CD4-positive, alpha-beta memory T cell (primary cell): ENCODE measurements at regions not wholly inside any gene's neighbourhood (a gene's known extent, or its start where the extent isn't known, plus 50 kb on each side); places are given as distances from the start of the nearest gene placed in this dataset.

Experiments used
- CTCF ChIA-PET: fragments of 350-600 bp; sonication (Branson Sonifier 250); formaldehyde crosslinking; loops from one replicate; lab custom pipeline; 2021; ENCODE audit warnings: inconsistent platforms; ENCODE audit not compliant: partially characterized antibody; lab: Charles Lee
- POLR2A ChIA-PET: fragments of 350-600 bp; sonication (Branson Sonifier 250); formaldehyde crosslinking; loops from one replicate; lab custom pipeline; 2021; ENCODE audit not compliant: partially characterized antibody; lab: Charles Lee
- DNase-seq, 5 donors: peaks; one replicate each; pipeline versions ENCODE4 v3.0.0 to v3.0.0-alpha.2; 2020 to 2022; ENCODE audit warnings: mixed read lengths in 1 of 5
- H3K27ac ChIP-seq: one replicate; pipeline ENCODE4 v1.7.0; 2013; ENCODE audit warnings: low read depth, low read length
- H3K27me3 ChIP-seq: 2 replicates; pipeline ENCODE4 v1.7.0; 2013; ENCODE audit warnings: mild to moderate bottlenecking, low read length, moderate library complexity; ENCODE audit not compliant: insufficient read depth
- H3K36me3 ChIP-seq: 2 replicates; pipeline ENCODE4 v1.7.0; 2013; ENCODE audit warnings: mild to moderate bottlenecking, low read length, moderate library complexity; ENCODE audit not compliant: insufficient read depth
- H3K4me1 ChIP-seq: 2 replicates; pipeline ENCODE4 v1.7.0; 2013; ENCODE audit warnings: mild to moderate bottlenecking, low read length, moderate library complexity; ENCODE audit not compliant: insufficient read depth
- H3K4me3 ChIP-seq, 2 donors: one replicate each; pipeline ENCODE4 v1.7.0; 2013; ENCODE audit warnings: low read length in 2 of 2, mild to moderate bottlenecking in 1 of 2
- H3K9me3 ChIP-seq, 2 donors: one replicate each; pipeline ENCODE4 v1.7.0; 2013; ENCODE audit warnings: low read length in 2 of 2, control low read depth in 1 of 2; ENCODE audit not compliant: control insufficient read depth in 1 of 2
- H3K27ac Mint-ChIP-seq, 7 donors: one replicate each; pipeline ENCODE4 v1.8.0; 2020 to 2021; ENCODE audit warnings: mixed read lengths in 7 of 7, mild to moderate bottlenecking in 6 of 7, inconsistent platforms in 3 of 7, moderate library complexity in 3 of 7
- H3K27me3 Mint-ChIP-seq, 2 donors: one replicate each; pipeline ENCODE4 v1.8.0; 2020 to 2021; ENCODE audit warnings: mixed read lengths in 2 of 2
- H3K36me3 Mint-ChIP-seq, 2 donors: one replicate each; pipeline ENCODE4 v1.8.0; 2020 to 2021; ENCODE audit warnings: mixed read lengths in 2 of 2, inconsistent platforms in 1 of 2, mild to moderate bottlenecking in 1 of 2
- H3K4me1 Mint-ChIP-seq, 4 donors: one replicate each; pipeline ENCODE4 v1.8.0; 2020 to 2021; ENCODE audit warnings: mixed read lengths in 4 of 4, mild to moderate bottlenecking in 1 of 4
- H3K4me3 Mint-ChIP-seq, 8 donors: one replicate each; pipeline ENCODE4 v1.8.0; 2020 to 2021; ENCODE audit warnings: mixed read lengths in 8 of 8, mild to moderate bottlenecking in 7 of 8, moderate library complexity in 6 of 8, inconsistent platforms in 3 of 8
- H3K9me3 Mint-ChIP-seq, 8 donors: one replicate each; pipeline ENCODE4 v1.8.0; 2020 to 2021; ENCODE audit warnings: mixed read lengths in 8 of 8, mild to moderate bottlenecking in 5 of 8, inconsistent platforms in 3 of 8, moderate library complexity in 1 of 8
- intact Hi-C: fragments of 100-400 bp; cut with micrococcal nuclease; formaldehyde crosslinking; loops from one replicate; pipeline ENCODE4 v1.15.1; 2023

DNA sequence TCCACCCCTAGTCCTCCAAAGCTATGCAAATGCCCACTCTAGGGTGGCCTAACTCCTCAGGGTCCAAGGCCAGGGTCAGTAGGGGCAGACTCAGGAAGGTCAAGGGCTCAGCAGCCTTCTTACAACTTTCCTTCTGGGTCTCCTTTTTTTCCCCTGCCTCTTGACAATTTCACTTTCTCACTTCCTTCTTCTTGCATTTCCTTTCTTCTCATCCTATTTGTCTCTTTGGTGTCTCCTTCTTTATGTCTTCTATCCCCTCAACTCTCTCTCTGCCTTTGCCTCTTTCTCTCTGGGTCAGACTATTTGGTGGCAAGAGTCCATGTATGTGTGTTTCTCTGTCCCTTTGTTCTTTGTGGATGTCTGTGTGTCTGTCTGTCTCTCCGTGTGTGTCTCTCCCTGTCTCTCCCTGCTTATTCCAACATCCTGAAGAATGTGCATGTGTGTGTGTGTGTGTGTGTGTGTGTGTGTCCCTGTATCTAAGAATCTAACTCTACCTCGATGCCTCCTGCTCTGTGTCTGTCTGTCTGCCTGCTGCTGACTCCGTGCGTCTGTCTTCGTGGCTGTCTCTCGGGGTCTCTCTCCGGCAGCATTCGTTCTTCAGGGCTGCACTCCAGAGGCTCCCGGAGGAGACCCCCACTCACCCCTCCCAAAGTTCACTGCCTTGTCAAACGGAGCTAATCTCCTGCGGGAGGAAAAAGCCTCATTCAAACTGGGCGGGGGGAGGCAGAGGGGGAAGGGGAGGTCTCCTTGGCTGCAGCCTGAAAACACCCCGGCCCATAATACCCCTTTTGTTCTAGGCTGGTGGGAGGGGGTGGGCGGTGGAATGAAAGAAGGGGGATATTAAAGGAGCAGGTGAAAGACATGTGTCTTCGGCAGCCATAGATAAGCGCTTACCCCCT is 51.7 kb upstream of the FOXP4 start:
- POLR2A ChIA-PET = no interaction called here
- peaks cover 10 to 19% of the 10 kb centered on the region in 2 donors for H3K27me3 Mint-ChIP-seq
- peak overlapping the region in 1 of 7 donors; percentile 14 for H3K27ac Mint-ChIP-seq
- H3K9me3 ChIP-seq = no peaks in the 10 kb centered on the region
- peaks cover 0 to 3% (median 0%) of the 10 kb centered on the region in 4 donors for H3K4me1 Mint-ChIP-seq
- H3K4me3 ChIP-seq = no peak overlapping the region
- H3K27me3 ChIP-seq = no peaks in the 10 kb centered on the region
- intact Hi-C loops = no loop called here
- H3K36me3 Mint-ChIP-seq = no peaks in the 10 kb centered on the region
- no peak for DNase-seq
- H3K4me3 Mint-ChIP-seq = no peak overlapping the region
- CTCF ChIA-PET = no interaction called here
- H3K27ac ChIP-seq = no peak overlapping the region
- H3K4me1 ChIP-seq = no peaks in the 10 kb centered on the region
- no peaks in the 10 kb centered on the region for H3K9me3 Mint-ChIP-seq
- no peaks in the 10 kb centered on the region for H3K36me3 ChIP-seq
